Mesendoderm (in vitro differentiated cells): ENCODE measurements at regions not wholly inside any gene's neighbourhood (a gene's known extent, or its start where the extent isn't known, plus 50 kb on each side); places are given as distances from the start of the nearest gene placed in this dataset.

Experiments
- DNase-seq: peaks from one replicate; pipeline ENCODE4 v3.0.0; 2013
- H2AK5ac ChIP-seq: 2 replicates; pipeline ENCODE4 v1.6.1; 2013; ENCODE audit warnings: low read length, inconsistent platforms
- H2BK120ac ChIP-seq: 2 replicates; pipeline ENCODE4 v1.6.1; 2013; ENCODE audit warnings: low read depth, mild to moderate bottlenecking, low read length, moderate library complexity, mixed read lengths
- H2BK15ac ChIP-seq: replicated peaks from 2 replicates; pipeline ENCODE4 v1.6.1; 2013; ENCODE audit warnings: low read depth, mild to moderate bottlenecking, moderate library complexity
- H2BK5ac ChIP-seq: 2 replicates; pipeline ENCODE4 v1.6.1; 2013; ENCODE audit warnings: low read length, inconsistent platforms
- H3K18ac ChIP-seq: 2 replicates; pipeline ENCODE4 v1.6.1; 2013; ENCODE audit warnings: mild to moderate bottlenecking, low read length, mixed read lengths
- H3K23ac ChIP-seq: one replicate; pipeline ENCODE4 v1.6.1; 2013; ENCODE audit warnings: low read length
- H3K27ac ChIP-seq: 2 replicates; pipeline ENCODE4 v1.5.1; 2013; ENCODE audit warnings: low read depth, mild to moderate bottlenecking, inconsistent platforms, low read length, moderate library complexity
- H3K27me3 ChIP-seq: 2 replicates; pipeline ENCODE4 v1.6.1; 2013; ENCODE audit warnings: low read length, control low read depth, mild to moderate bottlenecking, inconsistent platforms; ENCODE audit not compliant: insufficient read depth, poor library complexity
- H3K36me3 ChIP-seq: 2 replicates; pipeline ENCODE4 v1.6.1; 2013; ENCODE audit warnings: low read length, inconsistent platforms; ENCODE audit not compliant: control insufficient read depth, insufficient read depth
- H3K4ac ChIP-seq: one replicate; pipeline ENCODE4 v1.6.1; 2013; ENCODE audit warnings: low read depth, mild to moderate bottlenecking, low read length, moderate library complexity
- H3K4me1 ChIP-seq: 2 replicates; pipeline ENCODE4 v1.6.1; 2013; ENCODE audit warnings: low read depth, low read length, inconsistent platforms; ENCODE audit not compliant: control insufficient read depth
- H3K4me2 ChIP-seq: 2 replicates; pipeline ENCODE4 v1.6.1; 2013; ENCODE audit warnings: low read length
- H3K4me3 ChIP-seq: 2 replicates; pipeline ENCODE4 v1.5.1; 2013; ENCODE audit warnings: mild to moderate bottlenecking, low read length
- H3K56ac ChIP-seq: one replicate; pipeline ENCODE4 v1.6.1; 2013; ENCODE audit warnings: low read length
- H3K79me1 ChIP-seq: 2 replicates; pipeline ENCODE4 v1.6.1; 2013; ENCODE audit warnings: low read length, inconsistent platforms
- H3K79me2 ChIP-seq: 2 replicates; pipeline ENCODE4 v1.6.1; 2013; ENCODE audit warnings: mild to moderate bottlenecking, low read length; ENCODE audit not compliant: control insufficient read depth, insufficient read depth
- H3K9ac ChIP-seq: 2 replicates; pipeline ENCODE4 v1.6.1; 2013; ENCODE audit warnings: low read length, inconsistent platforms
- H4K5ac ChIP-seq: one replicate; pipeline ENCODE4 v1.6.1; 2013; ENCODE audit warnings: low read length
- H4K8ac ChIP-seq: one replicate; pipeline ENCODE4 v1.6.1; 2013; ENCODE audit warnings: low read depth, mild to moderate bottlenecking, control low read depth, low read length, moderate library complexity
- WGBS: extraction: QIAGEN DNeasy Blood & Tissue Kit; methylation state at CpG from one replicate; pipeline ENCODE4 v1.1.7; 2013; ENCODE audit warnings: low lambda C conversion rate, missing lambda C conversion rate; ENCODE audit not compliant: insufficient coverage; ENCODE audit errors: extremely low coverage; 5-methylcytosine and 5-hydroxymethylcytosine counted together

DNA sequence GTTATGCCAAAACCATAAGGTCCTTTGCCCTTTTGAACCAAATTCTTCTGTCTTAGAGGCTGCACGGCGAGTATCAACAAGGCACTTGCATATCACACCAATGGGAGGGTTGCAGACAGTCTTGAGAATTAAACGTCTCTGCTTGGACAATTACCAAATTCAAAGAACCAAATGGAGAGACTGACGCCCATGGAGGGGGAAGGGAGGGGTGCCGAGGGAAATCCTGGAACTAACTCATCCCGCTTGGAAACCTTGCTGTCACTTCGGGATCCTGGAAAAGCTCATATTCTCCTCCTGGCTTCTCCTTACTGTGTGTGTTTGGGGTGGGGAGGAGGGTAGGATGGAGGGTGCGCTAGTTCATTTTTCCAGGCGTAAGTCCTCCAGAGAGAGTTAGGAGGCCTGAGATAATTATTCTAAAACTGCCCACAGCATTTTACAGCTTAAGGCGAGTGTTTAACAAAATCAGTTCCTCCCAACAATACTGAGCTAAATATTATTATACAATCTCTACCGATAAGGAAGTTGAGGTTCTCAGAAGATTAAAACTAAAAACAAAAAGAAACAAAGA lies 425.1 kb downstream of the TSHZ3 start:
- Histone ChIP-seq H2AK5ac (no peak overlapping the region), H3K27ac (no peak overlapping the region), H2BK120ac (no peak overlapping the region), H3K27me3 (no peaks in the 10 kb centered on the region), H3K4me2 (no peak overlapping the region), H3K4me1 (no peaks in the 10 kb centered on the region), H3K79me2 (no peaks in the 10 kb centered on the region), H3K9ac (no peak overlapping the region), H3K79me1 (no peaks in the 10 kb centered on the region), H2BK5ac (no peak overlapping the region), H2BK15ac (no peak overlapping the region), H3K23ac (no peak overlapping the region), H3K56ac (no peak overlapping the region), H3K4me3 (no peak overlapping the region), H3K36me3 (no peaks in the 10 kb centered on the region), H3K4ac (no peak overlapping the region), H3K18ac (no peak overlapping the region), H4K8ac (no peak overlapping the region), H4K5ac (no peak overlapping the region)
- no CpG with 5 or more reads among the region's 11 CpGs for whole genome bisulfite sequencing
- DNase-seq = no peak

GRCh38 chr19:30923621-30924020 lies 425.6 kb downstream of the TSHZ3 start:
- Histone ChIP-seq H4K8ac (no peak overlapping the region), H3K4me3 (no peak overlapping the region), H2AK5ac (no peak overlapping the region), H3K36me3 (no peaks in the 10 kb centered on the region), H3K4me1 (no peaks in the 10 kb centered on the region), H3K27ac (no peak overlapping the region), H2BK120ac (no peak overlapping the region), H3K9ac (no peak overlapping the region), H3K79me1 (no peaks in the 10 kb centered on the region), H3K4me2 (no peak overlapping the region), H3K27me3 (no peaks in the 10 kb centered on the region), H4K5ac (no peak overlapping the region), H3K4ac (no peak overlapping the region), H3K79me2 (no peaks in the 10 kb centered on the region), H3K18ac (no peak overlapping the region), H2BK15ac (no peak overlapping the region), H3K23ac (no peak overlapping the region), H2BK5ac (no peak overlapping the region), H3K56ac (no peak overlapping the region)
- DNase-seq = no peak
- no CpG with 5 or more reads among the region's 4 CpGs for WGBS

GRCh38 chr19:30923096-30923495 lies 426.1 kb downstream of the TSHZ3 start:
- no CpG with 5 or more reads among the region's 4 CpGs for WGBS
- no peak for DNase-seq

DNA sequence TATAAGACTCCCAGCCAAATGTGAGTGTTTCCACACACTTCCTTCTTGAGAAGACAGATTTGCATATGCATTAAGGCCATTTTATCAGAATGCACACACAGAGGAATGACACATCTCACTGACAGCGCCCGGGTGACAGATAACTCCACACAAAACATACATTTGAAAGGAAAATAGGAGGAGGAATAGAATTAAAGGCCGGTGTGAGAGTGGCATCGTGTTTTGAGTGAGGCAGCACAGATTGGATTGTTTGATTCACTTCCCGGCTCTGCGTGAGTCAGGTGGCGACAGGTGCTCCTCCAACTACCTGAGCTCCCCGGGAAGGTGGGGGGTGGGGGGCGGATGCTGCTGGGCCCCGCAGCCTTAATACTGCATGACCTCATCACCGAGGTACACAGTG lies 429.0 kb downstream of the TSHZ3 start:
- H2BK5ac ChIP-seq = no peak overlapping the region

More at GRCh38 chr19:30923096-30923495, 426.1 kb downstream of the TSHZ3 start:
- no peak overlapping the region for H3K56ac ChIP-seq
- no peaks in the 10 kb centered on the region for H3K79me1 ChIP-seq
- no peak overlapping the region for H4K5ac ChIP-seq
- no peak overlapping the region for H4K8ac ChIP-seq
- no peak overlapping the region for H3K9ac ChIP-seq
- no peak overlapping the region for H3K4me2 ChIP-seq
- H2AK5ac ChIP-seq = no peak overlapping the region
- H2BK120ac ChIP-seq = no peak overlapping the region
- H3K36me3 ChIP-seq = no peaks in the 10 kb centered on the region
- H3K27me3 ChIP-seq = no peaks in the 10 kb centered on the region
- no peak overlapping the region for H3K4me3 ChIP-seq
- H3K4ac ChIP-seq = no peak overlapping the region
- H3K18ac ChIP-seq = no peak overlapping the region
- H2BK5ac ChIP-seq = no peak overlapping the region
- no peak overlapping the region for H2BK15ac ChIP-seq
- H3K23ac ChIP-seq = no peak overlapping the region
- no peaks in the 10 kb centered on the region for H3K4me1 ChIP-seq
- no peak overlapping the region for H3K27ac ChIP-seq
- no peaks in the 10 kb centered on the region for H3K79me2 ChIP-seq

GRCh38 chr19:30919737-30920136 lies 429.5 kb downstream of the TSHZ3 start:
- H3K36me3 ChIP-seq = no peaks in the 10 kb centered on the region
- no peak overlapping the region for H4K8ac ChIP-seq
- H2AK5ac ChIP-seq = no peak overlapping the region
- H3K27me3 ChIP-seq = no peaks in the 10 kb centered on the region
- H3K79me2 ChIP-seq = no peaks in the 10 kb centered on the region
- no peak overlapping the region for H2BK15ac ChIP-seq
- no peak overlapping the region for H3K4me3 ChIP-seq
- no peak overlapping the region for H3K27ac ChIP-seq
- no peak overlapping the region for H3K4ac ChIP-seq
- WGBS = no CpG with 5 or more reads among the region's 1 CpG
- no peak overlapping the region for H4K5ac ChIP-seq
- DNase-seq = no peak
- no peaks in the 10 kb centered on the region for H3K4me1 ChIP-seq
- no peak overlapping the region for H3K23ac ChIP-seq
- no peaks in the 10 kb centered on the region for H3K79me1 ChIP-seq
- no peak overlapping the region for H3K9ac ChIP-seq
- H3K56ac ChIP-seq = no peak overlapping the region
- H3K18ac ChIP-seq = no peak overlapping the region
- H2BK120ac ChIP-seq = no peak overlapping the region
- H3K4me2 ChIP-seq = no peak overlapping the region
- H2BK5ac ChIP-seq = no peak overlapping the region

More for the DNA sequence above, 429.0 kb downstream of the TSHZ3 start:
- H3K79me1 ChIP-seq = no peaks in the 10 kb centered on the region
- H3K36me3 ChIP-seq = no peaks in the 10 kb centered on the region
- DNase-seq = no peak
- no peak overlapping the region for H3K23ac ChIP-seq
- no peak overlapping the region for H3K18ac ChIP-seq
- no peak overlapping the region for H3K4me3 ChIP-seq
- H3K9ac ChIP-seq = no peak overlapping the region
- H3K27me3 ChIP-seq = no peaks in the 10 kb centered on the region
- H2BK15ac ChIP-seq = no peak overlapping the region
- H4K5ac ChIP-seq = no peak overlapping the region
- no CpG with 5 or more reads among the region's 11 CpGs for WGBS
- H3K4ac ChIP-seq = no peak overlapping the region
- no peak overlapping the region for H4K8ac ChIP-seq
- H3K4me1 ChIP-seq = no peaks in the 10 kb centered on the region
- no peak overlapping the region for H2AK5ac ChIP-seq
- no peak overlapping the region for H3K56ac ChIP-seq
- no peak overlapping the region for H3K27ac ChIP-seq
- no peak overlapping the region for H2BK120ac ChIP-seq
- H3K79me2 ChIP-seq = no peaks in the 10 kb centered on the region
- H3K4me2 ChIP-seq = no peak overlapping the region

- H3K36me3 ChIP-seq = no peaks in the 10 kb centered on the region
- no peak overlapping the region for H2BK15ac ChIP-seq
- H3K79me1 ChIP-seq = no peaks in the 10 kb centered on the region
- no peak for DNase-seq
- no peak overlapping the region for H2BK5ac ChIP-seq
- no peak overlapping the region for H3K9ac ChIP-seq
- no peak overlapping the region for H2AK5ac ChIP-seq
- H3K23ac ChIP-seq = no peak overlapping the region
- H3K4me3 ChIP-seq = no peak overlapping the region
- WGBS = no CpG with 5 or more reads among the region's 9 CpGs
- no peaks in the 10 kb centered on the region for H3K4me1 ChIP-seq
- H4K8ac ChIP-seq = no peak overlapping the region
- no peak overlapping the region for H4K5ac ChIP-seq
- no peak overlapping the region for H3K4me2 ChIP-seq
- no peak overlapping the region for H3K27ac ChIP-seq
- no peak overlapping the region for H2BK120ac ChIP-seq
- H3K4ac ChIP-seq = no peak overlapping the region
- H3K27me3 ChIP-seq = no peaks in the 10 kb centered on the region
- no peak overlapping the region for H3K18ac ChIP-seq
- no peaks in the 10 kb centered on the region for H3K79me2 ChIP-seq
- no peak overlapping the region for H3K56ac ChIP-seq
Measured at GRCh38 chr19:30916238-30916637, 433.0 kb downstream of the TSHZ3 start.
